ENCODE measurements at regions not wholly inside any gene's neighbourhood (a gene's known extent, or its start where the extent isn't known, plus 50 kb on each side); places are given as distances from the start of the nearest gene placed in this dataset.
A peak's percentile ranks its signal among the peaks of the same experiment; 100 is the strongest.

GRCh38 chr4:116438981-116439729, 646.2 kb downstream of the TRAM1L1 start:
- DNase-seq = no peak

GRCh38 chr4:116438417-116438816, 647.0 kb downstream of the TRAM1L1 start:
- no peak for DNase-seq

- no peak for DNase-seq
Measured at GRCh38 chr4:116427666-116428065, 657.7 kb downstream of the TRAM1L1 start.

GRCh38 chr4:116413222-116413621, 672.2 kb downstream of the TRAM1L1 start:
- DNase-seq = no peak

- DNase-seq = no peak
Measured at GRCh38 chr4:116401293-116401692, 684.1 kb downstream of the TRAM1L1 start.

GRCh38 chr4:116400480-116400879, 684.9 kb downstream of the TRAM1L1 start:
- DNase-seq = no peak

GRCh38 chr4:116397714-116398113, 687.7 kb downstream of the TRAM1L1 start:
- DNase-seq = no peak

- DNase-seq = no peak
Measured at GRCh38 chr4:116397291-116397690, 688.1 kb downstream of the TRAM1L1 start.

- DNase-seq = no peak
Measured at GRCh38 chr4:116395408-116395807, 690.0 kb downstream of the TRAM1L1 start.

GRCh38 chr4:116391020-116391419, 694.4 kb downstream of the TRAM1L1 start:
- DNase-seq = no peak

- no peak for DNase-seq
Measured at GRCh38 chr4:116389139-116389538, 696.2 kb downstream of the TRAM1L1 start.

GRCh38 chr4:116387937-116388474, 697.4 kb downstream of the TRAM1L1 start:
- DNase-seq = no peak

- DNase-seq = no peak
Measured at GRCh38 chr4:116386856-116387255, 698.5 kb downstream of the TRAM1L1 start.

GRCh38 chr4:116385583-116385982, 699.8 kb downstream of the TRAM1L1 start:
- DNase-seq = no peak

GRCh38 chr4:116374815-116375214, 710.6 kb downstream of the TRAM1L1 start:
- no peak for DNase-seq

- DNase-seq = no peak
Measured at GRCh38 chr4:116362583-116362982, 722.8 kb downstream of the TRAM1L1 start.

GRCh38 chr4:116361790-116362189, 723.6 kb downstream of the TRAM1L1 start:
- no peak for DNase-seq

- DNase-seq = peak in 2 of 51 donors; percentile 0 to 2
Measured at GRCh38 chr4:116358633-116359222, 726.6 kb downstream of the TRAM1L1 start.

- DNase-seq = no peak
Measured at GRCh38 chr4:116357758-116358157, 727.6 kb downstream of the TRAM1L1 start.

GRCh38 chr4:116346750-116347149, 738.6 kb downstream of the TRAM1L1 start:
- no peak for DNase-seq

GRCh38 chr4:116343809-116344208, 741.6 kb downstream of the TRAM1L1 start:
- no peak for DNase-seq

- no peak for DNase-seq
Measured at GRCh38 chr4:116342143-116342542, 743.2 kb downstream of the TRAM1L1 start.

- no peak for DNase-seq
Measured at GRCh38 chr4:116332508-116332907, 752.9 kb downstream of the TRAM1L1 start.

Measured in hypothalamus (tissue), 51 donors.